Stimulated activated CD4-positive, alpha-beta T cell treated with anti-CD3 and anti-CD28 coated beads, Interleukin-2, amount 100 ng/mL, for 48 hours (primary cell): ENCODE measurements at regions not wholly inside any gene's neighbourhood (a gene's known extent, or its start where the extent isn't known, plus 50 kb on each side); places are given as distances from the start of the nearest gene placed in this dataset.
"Not testable (repeated sequence)": the region's sequence is repeated elsewhere in the genome, so short reads cannot be mapped to it uniquely, and the experiment has no call there.

Experiments
- DNase-seq, 2 donors: peaks; one replicate each; pipeline ENCODE4 v3.0.0-alpha.2; 2020

DNA sequence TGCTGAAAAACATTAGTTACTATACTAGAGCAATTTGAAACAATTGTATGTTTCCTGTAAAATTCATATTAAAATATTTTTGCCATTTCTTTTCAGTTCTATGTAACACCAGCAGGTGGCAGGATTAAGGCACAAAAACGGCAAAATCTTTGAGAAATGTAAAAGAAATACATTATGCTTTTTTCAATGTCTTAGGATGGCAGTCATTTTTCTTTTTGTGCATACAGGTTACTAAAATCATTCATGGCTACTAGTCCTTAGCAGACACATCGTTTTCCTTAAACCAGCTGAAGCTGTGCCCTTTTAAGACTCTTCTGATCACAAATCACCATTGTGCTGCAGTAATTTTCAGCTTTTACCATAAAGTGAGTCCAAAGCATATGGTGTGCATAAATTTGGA lies 800.7 kb upstream of the SLITRK5 start:
- no peak for DNase-seq

DNA sequence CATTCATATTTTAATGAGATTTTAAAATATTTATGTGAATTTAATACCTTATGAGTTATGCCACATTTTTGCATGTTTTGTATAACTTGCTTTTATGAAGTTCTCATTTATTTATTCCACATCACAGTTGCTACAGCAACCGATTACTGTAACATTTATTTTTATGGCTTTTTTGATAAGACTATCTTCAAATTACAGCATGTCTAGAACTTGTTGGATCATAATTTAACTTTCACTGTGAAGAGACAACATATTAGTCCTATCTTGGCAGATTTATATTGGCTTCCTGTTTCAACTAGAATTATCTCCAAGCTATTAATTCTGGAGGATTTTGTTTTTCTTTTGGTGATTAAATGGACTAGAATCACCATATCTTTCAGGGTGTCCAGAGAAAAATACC lies 793.7 kb upstream of the SLITRK5 start:
- DNase-seq = no peak

DNA sequence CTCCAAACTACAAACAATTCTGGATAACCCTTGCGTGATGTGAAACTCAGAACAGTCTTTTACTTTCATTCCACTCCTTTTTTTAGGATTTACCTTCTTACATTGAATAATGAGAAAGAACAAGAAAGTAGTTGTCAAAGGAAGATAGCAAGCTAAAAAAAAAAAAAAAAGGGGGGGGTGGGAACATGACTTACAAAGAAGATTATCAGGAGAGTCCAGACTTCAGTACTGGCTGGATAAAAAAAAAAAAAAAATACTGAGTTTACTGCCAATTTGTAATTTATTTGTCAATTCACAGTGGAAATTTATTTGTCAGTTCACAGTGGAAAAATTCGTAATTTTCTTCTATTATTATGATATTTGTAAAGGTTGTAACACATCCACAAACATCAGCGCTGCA lies 792.4 kb upstream of the SLITRK5 start:
- no peak for DNase-seq

DNA sequence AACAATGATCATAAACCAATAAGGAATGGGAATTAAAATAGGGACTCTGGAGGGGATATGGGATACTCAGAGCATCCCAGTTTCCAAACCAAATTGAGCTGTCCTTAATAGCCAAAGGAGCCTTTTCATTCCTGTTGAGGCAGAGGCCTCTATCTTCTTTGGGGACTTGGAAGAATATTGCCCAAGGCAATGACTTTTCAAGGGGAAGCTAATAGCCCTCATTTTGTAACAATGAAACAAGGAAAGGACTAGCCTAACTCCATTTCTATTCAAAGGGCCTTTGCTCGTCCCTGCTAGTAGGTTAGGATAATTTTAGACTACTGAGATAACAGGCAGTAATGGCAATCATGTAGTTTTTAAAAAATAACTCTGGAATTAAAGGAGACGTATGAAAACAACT lies 789.8 kb upstream of the SLITRK5 start:
- DNase-seq = no peak

DNA sequence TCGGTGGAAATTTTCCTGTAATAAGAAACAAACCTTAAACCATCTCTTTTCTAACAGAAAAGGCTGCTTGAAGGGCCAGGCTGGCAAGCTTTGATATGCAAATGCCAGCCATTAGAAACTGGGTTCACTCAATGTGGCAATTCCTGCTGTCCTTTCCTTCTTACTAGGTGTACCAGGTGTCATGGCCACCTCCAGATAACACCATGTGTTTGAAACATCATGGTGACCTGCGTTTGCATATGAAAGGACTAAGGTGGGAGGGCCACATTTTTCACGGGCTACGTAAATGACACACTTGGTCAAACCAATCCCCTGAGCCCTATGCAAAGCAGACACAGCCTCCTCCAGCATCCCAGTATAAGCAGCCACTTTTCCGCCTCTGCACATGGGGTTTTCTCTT lies 789.1 kb upstream of the SLITRK5 start:
- DNase-seq = no peak

DNA sequence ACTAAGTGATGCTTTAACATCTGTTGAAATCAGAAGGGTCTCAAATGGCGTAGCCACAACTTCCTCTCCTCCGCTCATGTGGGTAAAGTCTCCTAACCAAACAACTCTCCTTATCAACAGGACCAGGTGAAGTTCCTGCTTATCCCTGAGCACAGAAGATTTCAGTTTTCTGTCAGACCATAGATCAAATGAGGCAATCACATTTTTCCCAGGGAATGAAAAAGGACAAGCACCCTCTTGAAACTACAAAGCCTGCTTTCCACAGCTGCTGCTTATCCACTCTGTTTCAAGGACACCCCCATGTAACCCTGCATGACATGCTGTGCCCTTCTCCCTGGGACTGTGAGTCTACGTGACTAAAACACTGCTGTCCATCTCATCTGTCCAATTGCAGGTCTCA lies 788.3 kb upstream of the SLITRK5 start:
- DNase-seq = no peak

DNA sequence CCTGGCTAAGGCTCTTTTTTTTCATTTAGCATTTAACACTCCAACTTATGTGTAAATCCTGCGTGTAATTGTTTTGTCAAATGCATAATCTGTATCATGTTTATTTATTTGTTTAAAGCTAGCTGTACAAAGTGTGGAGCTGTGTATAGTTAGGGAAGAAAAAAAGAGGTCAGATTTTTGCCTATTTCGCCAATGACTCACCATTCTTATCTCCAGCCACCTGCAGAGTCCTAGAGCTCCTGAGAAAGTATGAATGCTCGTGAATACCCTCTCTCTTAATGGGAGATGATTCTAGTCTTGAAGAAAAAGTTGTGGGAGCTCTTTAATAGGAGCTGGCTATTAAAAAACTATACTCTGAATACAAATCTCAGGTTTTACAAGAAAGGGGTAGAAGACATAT lies 778.8 kb upstream of the SLITRK5 start:
- DNase-seq = no peak

DNA sequence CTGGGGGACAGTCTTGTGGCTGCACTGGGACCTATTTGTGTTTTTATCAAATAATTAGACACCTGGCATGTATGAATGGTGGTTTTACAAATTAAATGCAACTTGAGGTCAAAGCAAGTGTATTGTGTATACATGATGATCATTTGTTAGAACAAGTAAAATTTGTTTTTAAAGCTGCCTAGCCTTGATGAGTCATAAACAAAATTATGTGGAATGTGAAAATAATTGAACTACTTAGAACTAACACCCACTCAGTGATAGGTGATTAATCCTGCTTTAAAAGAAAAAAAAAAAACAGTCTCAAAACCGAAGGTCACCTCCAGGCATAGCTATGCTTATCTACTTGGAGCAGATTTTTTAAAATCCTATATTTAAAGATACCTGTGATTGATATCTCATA lies 770.3 kb upstream of the SLITRK5 start:
- no peak for DNase-seq

DNA sequence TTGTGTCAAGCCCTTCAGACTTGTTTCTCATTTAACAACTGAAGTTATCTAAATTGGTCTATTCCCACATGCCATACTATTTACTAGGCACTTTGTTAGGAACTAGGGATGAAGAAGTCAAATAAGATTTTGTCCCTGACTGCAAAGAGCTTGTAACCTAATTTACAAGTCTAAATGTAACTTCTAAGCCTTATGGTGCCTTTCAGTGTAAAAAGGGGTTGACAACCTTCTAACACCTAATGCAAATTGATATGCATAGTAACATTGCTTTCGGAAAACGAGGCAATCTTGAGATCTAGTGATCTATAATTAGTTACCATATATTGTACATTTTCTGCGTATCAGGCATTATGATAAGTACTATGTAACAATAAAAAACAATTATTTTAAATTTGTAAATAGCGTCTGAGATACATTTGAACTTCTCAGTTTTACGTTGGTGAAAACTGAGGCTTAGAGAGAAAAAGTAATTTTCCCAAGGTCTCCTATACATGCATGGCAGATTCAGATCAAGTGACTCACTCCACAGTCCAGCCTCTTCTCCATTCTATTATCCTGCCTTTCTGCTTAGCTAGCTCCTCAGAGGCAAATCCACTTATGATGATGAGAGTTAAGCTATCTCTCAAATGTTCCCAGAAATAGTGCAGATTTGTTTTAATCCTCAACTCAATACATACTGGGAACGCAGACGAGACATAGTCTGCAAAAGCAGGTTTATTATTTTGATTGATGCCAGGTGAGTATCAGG lies 764.9 kb upstream of the SLITRK5 start:
- DNase-seq = no peak

DNA sequence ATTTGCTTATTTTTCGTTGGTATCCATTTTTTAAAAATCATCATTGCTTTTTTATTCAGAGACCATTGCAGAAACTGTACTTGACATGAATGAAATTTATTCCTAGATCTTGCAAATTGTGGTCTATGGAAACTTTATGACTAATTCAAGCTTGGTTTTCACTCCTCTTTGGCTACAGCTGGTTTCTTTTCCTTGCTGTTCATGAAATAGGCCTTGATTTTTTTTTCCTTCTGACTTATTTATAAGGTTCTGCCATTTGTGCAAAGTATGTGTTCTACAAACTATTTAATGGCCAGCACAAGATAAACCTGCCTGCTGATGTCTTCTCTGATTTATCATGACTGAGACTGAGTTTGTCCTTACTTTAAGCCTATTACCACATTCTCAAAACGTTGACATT lies 764.0 kb upstream of the SLITRK5 start:
- no peak for DNase-seq

DNA sequence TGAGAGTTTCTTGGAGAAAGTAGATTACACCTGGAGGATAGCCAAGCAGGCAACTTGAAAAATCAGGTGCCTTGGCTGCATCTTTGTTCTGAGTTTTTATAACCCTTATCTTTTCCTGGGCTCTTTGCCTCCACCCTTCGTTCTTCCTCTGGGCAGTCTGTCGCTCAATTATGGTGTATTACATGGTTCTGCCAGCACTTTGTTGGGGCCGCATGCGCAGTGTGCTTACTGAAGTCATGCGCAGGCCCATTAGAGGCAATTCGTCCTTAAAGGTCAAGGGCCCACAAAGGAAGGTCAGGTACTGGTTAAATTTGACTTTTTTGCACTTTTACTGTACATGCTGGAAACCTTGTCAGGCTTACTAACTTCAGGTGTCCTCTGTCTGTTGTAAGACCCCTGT lies 761.9 kb upstream of the SLITRK5 start:
- DNase-seq = no peak

DNA sequence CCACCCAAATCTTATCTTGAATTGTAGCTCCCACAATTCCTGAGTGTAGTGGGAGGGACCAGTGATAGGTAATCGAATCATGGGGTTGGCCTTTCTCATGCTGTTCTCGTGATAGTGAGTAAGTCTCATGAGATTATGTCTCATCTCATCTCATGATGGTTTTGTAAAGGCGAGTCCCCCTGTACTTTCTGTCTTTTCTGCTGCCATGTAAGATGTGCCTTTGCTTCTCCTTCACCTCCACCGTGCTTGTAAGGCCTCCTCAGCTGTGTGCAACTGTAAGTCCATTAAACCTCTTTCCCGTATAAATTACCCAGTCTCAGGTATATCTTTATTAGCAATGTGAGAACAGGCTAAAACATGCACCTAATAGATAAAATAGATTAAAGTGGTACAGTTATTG lies 756.4 kb upstream of the SLITRK5 start:
- no peak for DNase-seq

DNA sequence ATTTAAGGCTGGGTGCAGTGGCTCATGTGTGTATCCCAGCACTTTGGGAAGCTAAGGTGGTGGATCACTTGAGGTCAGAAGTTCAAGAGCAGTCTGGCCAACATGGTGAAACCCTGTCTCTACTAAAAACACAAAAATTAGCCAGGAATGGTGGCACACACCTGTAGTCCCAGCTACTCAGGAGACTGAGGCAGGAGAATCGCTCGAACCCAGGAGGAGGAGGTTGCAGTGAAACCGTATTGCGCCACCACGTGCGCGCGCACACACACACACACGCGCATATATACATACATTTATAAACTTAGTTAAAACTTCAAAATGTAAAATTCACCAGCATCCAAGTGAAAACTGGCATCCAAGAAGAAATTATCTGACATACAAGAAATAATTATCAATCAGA lies 753.7 kb upstream of the SLITRK5 start:
- not testable (repeated sequence) for DNase-seq

DNA sequence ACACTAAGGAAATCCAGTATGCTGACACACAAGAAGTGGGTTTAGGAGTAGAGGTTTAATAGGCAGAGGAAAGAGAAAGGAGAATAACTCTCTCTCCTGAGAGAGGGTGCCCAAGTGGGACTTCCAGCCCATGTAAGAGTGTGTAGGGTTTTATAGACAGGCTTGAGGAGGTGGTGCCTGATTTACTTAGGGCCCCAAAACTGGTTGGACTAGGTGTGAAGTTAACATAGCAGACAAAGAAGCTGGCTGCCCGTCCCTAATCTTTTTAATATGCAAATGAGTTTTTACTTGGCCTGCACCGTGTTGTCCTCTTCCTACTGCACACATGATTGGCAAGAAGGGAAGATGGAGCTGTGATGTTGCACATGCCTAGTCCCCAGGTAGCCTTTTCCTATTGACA lies 752.5 kb upstream of the SLITRK5 start:
- no peak for DNase-seq

DNA sequence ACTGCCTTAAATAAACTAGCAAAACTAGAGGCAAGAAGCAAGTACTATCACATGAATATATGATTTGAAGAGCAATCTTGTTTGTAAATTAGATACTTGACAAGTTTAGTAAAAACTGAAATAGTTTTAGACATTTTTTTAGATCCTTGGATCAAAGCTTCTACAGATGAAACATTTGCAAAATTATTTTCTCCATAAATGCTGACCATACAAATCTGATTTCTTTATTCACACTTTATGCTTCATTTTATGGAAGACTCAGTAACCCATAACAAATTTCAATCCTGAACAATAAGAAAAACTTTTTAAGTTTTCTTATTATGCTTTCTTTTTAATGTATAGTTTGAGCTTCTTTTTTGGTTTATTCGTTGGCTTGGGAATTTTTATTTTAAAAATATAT lies 750.2 kb upstream of the SLITRK5 start:
- no peak for DNase-seq

DNA sequence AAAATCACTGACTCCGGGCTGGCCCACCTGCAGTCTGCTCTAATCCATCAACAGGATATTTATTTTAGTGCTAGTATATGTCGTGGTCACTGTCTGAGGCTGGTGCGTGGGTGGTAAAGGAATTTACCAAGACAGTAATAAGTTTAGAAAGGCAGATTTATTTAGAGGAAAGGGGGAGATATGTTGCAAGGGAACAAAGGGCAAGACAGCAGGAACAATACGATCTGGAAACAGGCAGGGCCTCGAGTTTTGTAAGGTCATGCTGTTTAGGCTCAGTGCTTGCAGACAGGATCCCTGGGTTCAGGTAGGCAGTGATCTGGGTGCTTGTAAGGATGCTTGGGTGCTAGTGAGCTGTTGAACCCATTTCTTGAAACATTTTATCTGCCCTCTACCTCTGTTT lies 748.2 kb upstream of the SLITRK5 start:
- DNase-seq = no peak

DNA sequence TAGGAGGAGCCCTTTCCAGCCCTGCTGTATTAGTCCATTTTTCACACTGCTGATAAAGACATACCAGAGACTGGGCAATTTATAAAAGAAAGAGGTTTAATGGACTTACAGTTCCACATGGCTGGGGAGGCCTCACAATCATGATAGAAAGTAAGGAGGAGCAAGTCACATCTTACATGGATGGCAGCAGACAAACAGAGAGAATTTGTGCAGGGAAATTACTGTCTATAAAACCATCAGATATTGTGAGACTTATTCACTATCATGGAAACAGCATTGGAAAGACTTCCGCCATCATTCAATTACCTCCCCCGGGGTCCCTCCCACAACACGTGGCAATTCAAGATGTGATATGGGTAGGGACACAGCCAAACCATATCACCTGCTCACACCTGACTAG lies 744.3 kb upstream of the SLITRK5 start:
- DNase-seq = not testable (repeated sequence)

DNA sequence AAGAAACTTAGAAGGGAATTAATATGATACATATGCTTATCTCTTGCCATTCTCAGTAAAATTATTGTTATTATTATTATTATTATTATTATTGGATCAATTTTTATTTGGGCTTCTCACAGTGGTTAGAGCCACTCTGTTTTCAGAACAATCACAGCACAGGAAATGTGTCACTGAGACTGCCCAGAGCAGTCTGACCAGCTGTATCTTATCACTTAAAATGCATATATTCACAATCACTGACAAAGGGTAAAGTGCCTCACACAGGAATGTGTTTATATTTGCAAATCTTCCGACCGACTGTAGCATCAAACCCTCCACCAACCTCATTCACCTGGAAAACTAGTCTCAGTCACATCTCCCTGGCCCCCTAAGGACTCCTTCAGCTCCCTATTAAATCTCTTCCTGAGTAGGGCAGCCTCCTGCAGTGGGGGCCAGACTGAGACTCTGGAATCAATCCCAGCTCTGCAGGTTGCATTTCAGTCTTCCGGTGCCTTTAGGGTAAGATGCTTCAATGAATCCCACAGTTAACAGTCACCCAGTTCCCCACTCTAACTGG lies 738.3 kb upstream of the SLITRK5 start:
- no peak for DNase-seq

DNA sequence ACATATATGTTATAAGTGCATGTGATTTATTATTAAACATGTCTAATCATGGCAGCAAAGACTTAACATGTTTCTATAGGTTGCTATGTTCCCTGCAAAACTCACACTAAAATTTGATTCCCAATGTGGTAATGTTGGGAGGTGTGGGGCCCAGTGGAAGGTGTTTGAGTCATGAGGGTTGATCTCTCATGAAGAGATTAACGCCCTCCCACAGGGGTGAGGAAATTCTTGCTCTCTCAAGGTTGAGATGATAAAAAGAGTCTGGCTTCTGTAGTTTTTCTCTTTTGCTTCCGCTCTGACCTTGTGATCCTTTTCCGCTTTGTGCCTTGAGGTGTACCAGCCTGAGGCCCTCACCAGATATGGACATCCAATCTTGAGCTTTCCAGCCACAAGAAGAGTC lies 737.5 kb upstream of the SLITRK5 start:
- DNase-seq = no peak

DNA sequence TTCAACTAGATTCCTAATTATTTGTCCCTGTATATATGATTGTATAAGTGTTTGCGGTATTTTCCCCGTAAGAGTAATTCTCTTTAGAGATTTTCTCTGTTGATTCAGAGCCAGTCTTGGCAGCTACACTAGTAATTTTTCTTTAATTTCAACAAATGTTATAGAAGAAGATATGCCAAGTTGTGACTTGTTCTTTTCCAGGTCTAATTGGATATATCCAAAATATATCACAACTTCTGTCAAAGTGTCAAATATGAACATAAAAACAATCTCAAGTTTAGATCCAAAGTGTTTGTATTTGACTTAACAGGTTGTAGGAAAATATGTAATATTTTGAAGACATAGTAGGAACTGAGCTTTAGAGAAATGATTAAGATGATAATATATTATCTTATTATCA lies 733.9 kb upstream of the SLITRK5 start:
- DNase-seq = no peak

DNA sequence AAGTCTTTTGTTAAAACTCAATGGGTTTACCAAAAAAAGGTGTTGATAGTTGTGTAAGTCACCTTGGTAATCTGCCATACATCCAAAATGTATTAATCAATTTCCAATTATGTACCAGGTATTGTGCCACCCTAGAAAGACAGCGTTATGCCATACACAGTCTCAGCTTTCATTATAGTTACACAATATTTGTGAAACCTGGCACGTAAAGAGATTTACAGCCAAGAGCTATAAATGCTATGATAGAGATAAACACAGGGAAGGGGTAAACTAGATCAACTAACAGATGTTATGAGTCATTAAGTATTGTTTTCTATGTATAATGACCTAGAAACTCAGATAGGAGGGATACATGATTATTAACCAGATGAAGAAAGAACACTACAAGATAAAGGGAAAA lies 725.6 kb upstream of the SLITRK5 start:
- no peak for DNase-seq

DNA sequence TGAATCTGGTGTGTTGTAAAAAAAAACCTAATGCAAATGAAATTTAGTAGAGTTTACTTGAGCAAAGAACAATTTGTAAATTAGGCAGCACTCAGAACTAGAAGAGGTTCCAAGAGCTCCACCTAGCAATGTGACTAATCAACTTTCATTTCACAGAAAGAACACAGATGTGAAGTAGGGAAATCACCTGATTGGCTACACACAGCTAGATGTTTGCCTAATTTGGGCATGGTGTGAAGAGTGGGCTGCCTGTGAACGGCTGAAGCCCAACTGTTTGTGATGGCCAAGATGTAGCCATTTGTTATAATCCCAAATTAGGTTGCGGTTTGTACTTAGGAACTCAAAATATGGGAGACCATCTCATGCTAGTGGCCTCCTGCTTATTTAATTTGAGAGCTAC lies 724.4 kb upstream of the SLITRK5 start:
- no peak for DNase-seq

DNA sequence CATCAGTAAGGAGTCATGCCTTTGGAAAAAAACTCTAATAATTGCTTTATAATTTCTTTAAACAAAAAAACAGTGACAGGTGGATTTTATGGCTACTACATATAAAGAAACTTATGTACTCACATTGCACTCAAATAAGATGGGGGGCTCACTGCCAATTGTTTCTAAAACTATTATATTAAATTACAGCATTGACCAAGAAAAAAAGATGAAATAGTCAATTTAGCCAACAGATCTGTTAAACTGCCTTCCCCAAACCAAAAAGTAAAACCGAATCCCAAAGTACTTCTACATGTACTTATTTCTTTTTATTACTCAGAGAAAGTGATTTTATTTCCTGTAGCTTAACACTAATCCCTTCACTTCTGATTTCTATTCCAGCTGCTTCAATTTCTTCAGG lies 716.8 kb upstream of the SLITRK5 start:
- no peak for DNase-seq

DNA sequence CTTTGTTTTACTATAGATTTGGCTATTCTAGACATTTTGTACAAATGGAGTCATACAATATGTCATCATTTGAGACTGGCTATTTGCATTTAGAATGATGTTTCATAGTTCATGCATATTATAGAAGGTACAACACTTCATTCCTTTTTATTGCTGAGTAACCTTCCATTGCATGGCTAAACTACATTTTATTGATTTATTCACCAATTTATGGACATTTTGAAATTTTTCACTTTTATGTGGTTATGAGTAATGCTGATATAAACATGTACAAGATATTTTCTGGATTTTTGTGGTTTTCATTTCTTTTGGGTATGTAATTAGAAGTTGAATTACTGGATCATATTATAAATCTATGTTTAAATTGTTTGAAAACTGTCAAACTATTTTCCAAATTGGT lies 710.3 kb upstream of the SLITRK5 start:
- no peak for DNase-seq

DNA sequence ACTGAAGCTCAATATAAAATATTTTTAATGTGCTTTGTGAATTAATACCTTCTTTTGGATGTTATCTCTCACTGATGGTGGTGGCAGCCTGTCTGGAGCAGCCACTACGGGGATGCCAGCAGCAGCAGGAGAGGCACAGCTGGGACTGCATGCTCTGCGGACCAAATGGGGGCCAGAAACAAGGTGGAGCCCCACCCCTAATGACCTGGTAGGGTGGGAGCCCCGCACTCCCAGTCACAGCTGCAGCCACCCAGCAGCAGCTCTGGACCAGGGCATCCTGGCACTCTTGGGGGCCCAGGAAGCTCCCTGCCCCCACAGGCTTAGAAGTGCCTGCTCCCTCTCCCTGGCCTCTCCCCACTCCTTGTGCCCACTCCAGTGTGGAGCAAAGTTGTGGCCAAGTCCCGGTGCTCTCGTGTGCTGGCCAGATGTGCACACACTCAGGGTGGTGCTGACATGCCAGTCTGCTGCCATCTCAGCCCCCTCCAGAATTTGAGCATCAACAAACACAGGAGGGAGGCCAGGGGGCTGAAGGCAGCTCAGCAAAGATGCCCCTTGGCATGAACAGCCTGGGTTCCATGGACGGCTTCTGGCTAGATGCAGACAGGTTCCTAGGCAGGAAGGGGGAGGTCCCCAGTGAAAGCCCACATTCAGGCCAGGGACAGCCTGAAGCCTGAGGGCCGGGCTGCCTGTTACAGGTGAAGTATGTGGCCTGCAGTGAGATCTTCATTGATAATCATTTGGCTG lies 696.7 kb upstream of the SLITRK5 start:
- no peak for DNase-seq
